ENCODE measurements at regions not wholly inside any gene's neighbourhood (a gene's known extent, or its start where the extent isn't known, plus 50 kb on each side); places are given as distances from the start of the nearest gene placed in this dataset.
"Not testable (repeated sequence)": the region's sequence is repeated elsewhere in the genome, so short reads cannot be mapped to it uniquely, and the experiment has no call there.

DNA sequence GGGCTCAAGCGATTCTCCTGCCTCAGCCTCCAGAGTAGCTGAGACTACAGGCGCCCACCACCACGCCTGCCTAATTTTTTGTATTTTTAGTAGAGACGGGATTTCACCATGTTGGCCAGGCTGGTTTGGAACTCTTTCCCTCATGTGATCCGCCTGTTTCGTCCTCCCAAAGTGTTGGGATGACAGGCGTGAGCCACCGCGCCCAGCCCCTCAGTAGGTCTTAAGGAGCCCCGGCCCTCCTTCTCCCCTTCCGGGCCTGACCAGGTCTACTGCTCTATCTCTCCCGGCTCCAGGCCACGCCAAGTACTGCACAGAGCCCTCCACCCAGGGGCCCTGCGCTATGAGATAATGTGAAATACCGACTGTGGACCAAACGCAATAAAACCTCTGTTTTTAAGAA lies 785.5 kb downstream of the FOXD4L5 start:
- H3K4me1 Mint-ChIP-seq; H3K4me3 Mint-ChIP-seq; H3K36me3 Mint-ChIP-seq; H3K27ac Mint-ChIP-seq; H3K9me3 Mint-ChIP-seq; ATAC-seq; DNase-seq (ENCODE audit: low spot score); CTCF ChIA-PET; POLR2A ChIA-PET: not testable (repeated sequence)
- H3K27me3 Mint-ChIP-seq (ENCODE audit: low read depth): peaks cover 46% of the 10 kb centered on the region

DNA sequence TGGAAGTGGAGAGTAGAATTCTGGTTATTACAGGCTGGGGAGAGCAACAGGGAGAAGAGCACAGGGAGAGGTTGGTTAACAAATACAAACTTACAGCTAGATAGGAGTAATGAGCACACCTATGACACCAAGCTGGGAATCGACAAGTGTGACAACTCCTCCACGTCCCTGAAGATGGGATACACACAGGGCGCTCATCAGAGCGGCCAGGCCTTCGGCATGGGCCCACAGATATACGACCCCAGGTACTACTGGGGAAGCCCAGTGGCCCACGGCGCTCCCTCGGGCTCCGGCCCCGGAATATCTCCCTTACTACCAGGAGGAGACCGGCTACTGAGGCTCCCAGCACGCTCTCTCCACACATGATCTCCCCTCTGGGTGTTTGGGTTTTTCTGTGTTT lies 786.6 kb downstream of the FOXD4L5 start:
- ATAC-seq: 0 out of 2 replicates have a peak, but pooled peaks have one; percentile 30
- not testable (repeated sequence) for H3K36me3 Mint-ChIP-seq

DNA sequence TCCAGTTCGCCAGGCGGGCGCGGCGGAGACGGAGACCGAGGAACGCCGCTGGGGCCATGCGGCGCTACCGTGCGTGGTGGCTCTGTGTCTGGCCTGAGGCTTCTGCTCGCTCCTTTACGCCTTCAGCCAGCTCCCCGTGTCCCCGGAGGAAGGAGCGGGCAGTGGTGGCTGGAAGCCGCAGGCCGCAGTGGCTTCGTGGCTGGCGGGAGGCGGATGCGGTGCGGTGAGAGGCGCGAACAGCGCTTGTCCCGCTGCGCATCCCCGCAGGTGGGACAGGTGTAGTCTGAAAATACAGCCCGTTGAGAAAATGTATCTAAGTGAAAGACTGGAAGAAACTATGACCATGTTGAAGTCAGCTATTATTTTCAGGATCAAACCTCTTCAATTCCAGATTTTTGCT lies 796.5 kb downstream of the FOXD4L5 start:
- H3K36me3 Mint-ChIP-seq; CTCF ChIA-PET; H3K27me3 Mint-ChIP-seq (ENCODE audit: low read depth); ATAC-seq; H3K27ac Mint-ChIP-seq; H3K4me3 Mint-ChIP-seq; POLR2A ChIA-PET; H3K9me3 Mint-ChIP-seq; DNase-seq (ENCODE audit: low spot score); H3K4me1 Mint-ChIP-seq: not testable (repeated sequence)

More for the DNA sequence above, 786.6 kb downstream of the FOXD4L5 start:
- H3K4me1 Mint-ChIP-seq; DNase-seq (ENCODE audit: low spot score); CTCF ChIA-PET; H3K27ac Mint-ChIP-seq; H3K4me3 Mint-ChIP-seq; H3K9me3 Mint-ChIP-seq; POLR2A ChIA-PET: not testable (repeated sequence)
- H3K27me3 Mint-ChIP-seq (ENCODE audit: low read depth): peaks cover 55% of the 10 kb centered on the region

DNA sequence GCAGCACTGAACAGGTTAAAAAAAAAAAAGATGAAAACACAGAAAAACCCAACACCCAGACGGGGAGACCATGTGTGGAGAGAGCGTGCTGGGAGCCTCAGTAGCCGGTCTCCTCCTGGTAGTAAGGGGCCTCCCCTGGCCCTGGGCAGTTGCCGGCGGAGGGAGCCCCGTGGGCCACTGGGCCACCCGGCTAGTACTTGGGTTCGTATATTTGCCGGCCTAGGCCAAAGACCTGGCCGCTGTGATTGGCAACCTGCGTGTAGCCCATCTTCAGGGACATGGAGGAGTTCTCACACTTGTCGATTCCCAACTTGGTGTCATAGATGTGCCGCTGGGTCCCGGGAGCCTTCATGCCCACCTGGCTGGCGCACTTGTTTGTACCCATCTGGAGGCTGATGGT lies 798.9 kb downstream of the FOXD4L5 start:
- H3K27ac Mint-ChIP-seq; POLR2A ChIA-PET; H3K36me3 Mint-ChIP-seq; ATAC-seq; H3K4me1 Mint-ChIP-seq; H3K4me3 Mint-ChIP-seq; CTCF ChIA-PET; H3K9me3 Mint-ChIP-seq; DNase-seq (ENCODE audit: low spot score): not testable (repeated sequence)
- H3K27me3 Mint-ChIP-seq (ENCODE audit: low read depth): peaks cover 12% of the 10 kb centered on the region

DNA sequence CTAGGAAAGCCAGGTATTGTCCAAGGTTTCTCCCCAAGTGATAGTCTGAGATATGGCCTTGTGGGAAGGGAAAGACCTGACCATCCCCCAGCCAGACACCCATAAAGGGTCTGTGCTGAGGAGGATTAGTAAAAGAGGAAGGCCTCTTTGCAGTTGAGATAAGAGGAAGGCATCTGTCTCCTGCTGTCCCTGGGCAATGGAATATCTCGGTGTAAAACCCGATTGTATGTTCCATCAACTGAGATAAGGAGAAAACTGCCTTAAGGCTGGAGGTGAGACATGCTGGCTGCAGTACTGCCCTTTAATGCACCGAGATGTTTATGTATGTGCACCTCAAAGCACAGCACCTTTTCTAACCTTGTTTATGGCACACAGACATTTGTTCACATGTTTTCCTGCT lies 805.9 kb downstream of the FOXD4L5 start:
- H3K4me3 Mint-ChIP-seq; CTCF ChIA-PET; ATAC-seq; H3K4me1 Mint-ChIP-seq; POLR2A ChIA-PET; DNase-seq (ENCODE audit: low spot score); H3K27ac Mint-ChIP-seq; H3K9me3 Mint-ChIP-seq; H3K36me3 Mint-ChIP-seq: not testable (repeated sequence)
- H3K27me3 Mint-ChIP-seq (ENCODE audit: low read depth): peaks cover 15% of the 10 kb centered on the region

DNA sequence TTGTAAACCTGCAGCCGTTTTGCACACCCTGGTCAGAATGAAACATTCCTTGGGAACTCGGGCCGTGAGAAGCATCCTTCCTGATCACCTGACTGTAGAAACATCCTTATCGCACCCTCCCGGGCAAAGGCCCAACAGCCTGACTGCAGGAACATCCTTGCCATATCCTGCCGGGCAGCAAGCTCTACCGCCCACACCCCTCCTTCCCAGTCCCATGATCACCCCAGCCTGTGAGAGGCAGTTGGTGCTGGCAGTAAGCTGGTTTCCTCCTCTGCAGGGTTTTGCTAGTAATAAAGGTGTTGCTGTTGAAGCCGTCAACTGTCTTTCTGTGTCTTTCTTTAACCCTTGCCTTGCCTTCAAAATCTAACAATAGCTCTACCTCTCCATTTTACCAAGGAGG lies 816.1 kb downstream of the FOXD4L5 start:
- DNase-seq (ENCODE audit: low spot score); ATAC-seq; H3K9me3 Mint-ChIP-seq; H3K27me3 Mint-ChIP-seq (ENCODE audit: low read depth); H3K36me3 Mint-ChIP-seq; CTCF ChIA-PET; H3K4me3 Mint-ChIP-seq; H3K4me1 Mint-ChIP-seq; H3K27ac Mint-ChIP-seq; POLR2A ChIA-PET: not testable (repeated sequence)

DNA sequence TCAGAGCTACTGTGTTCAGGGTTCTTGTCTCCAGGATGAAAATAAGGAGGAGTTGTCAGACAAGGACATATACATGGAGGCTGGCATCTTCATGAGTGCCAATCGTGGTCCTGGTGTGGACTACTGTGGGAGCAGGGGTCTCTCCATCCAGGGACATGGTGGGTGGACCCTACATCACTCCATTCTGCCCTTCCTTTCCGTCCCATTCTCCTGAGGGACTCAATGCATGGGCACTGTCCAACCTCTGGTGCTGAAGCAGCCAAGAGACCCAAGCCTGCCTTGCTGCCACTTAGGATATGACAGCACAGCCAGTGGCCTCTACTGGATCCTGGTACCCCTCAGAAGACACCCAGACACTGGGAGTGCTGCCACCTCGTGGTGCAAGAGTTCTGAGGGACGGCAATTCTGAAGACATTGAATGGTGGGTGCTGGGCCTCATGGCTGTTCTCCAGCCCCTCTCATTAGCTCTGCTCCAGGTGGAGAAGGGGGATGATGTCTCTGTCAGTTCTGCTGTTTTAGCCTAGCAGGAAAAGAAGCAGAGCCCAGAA lies 818.9 kb downstream of the FOXD4L5 start:
- peak; percentile 83 for ATAC-seq
- H3K9me3 Mint-ChIP-seq; POLR2A ChIA-PET; H3K27ac Mint-ChIP-seq; DNase-seq (ENCODE audit: low spot score); CTCF ChIA-PET; H3K36me3 Mint-ChIP-seq; H3K27me3 Mint-ChIP-seq (ENCODE audit: low read depth); H3K4me1 Mint-ChIP-seq; H3K4me3 Mint-ChIP-seq: not testable (repeated sequence)

DNA sequence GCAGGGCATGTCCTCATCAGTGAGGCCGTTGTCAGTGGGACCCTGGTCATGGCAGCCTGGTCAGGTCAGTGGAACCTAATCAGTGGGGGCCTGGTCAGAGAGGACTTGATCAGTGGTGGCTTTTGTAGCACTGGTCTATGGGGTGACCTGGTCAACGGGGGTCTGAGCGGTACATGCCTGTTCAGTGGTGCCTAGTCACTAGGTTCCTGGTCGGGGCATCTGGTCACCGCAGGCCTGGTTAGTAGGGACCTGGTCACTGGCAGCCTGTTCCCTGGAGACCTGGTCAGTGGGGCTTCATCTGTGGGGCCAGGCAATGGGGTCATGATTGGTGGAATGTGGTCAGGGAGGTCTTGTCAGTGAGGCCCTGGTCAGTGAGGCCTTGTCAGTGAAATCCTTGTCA lies 823.1 kb downstream of the FOXD4L5 start:
- H3K4me1 Mint-ChIP-seq; H3K36me3 Mint-ChIP-seq; POLR2A ChIA-PET; DNase-seq (ENCODE audit: low spot score); H3K9me3 Mint-ChIP-seq; H3K27me3 Mint-ChIP-seq (ENCODE audit: low read depth); CTCF ChIA-PET; H3K4me3 Mint-ChIP-seq; ATAC-seq; H3K27ac Mint-ChIP-seq: not testable (repeated sequence)

DNA sequence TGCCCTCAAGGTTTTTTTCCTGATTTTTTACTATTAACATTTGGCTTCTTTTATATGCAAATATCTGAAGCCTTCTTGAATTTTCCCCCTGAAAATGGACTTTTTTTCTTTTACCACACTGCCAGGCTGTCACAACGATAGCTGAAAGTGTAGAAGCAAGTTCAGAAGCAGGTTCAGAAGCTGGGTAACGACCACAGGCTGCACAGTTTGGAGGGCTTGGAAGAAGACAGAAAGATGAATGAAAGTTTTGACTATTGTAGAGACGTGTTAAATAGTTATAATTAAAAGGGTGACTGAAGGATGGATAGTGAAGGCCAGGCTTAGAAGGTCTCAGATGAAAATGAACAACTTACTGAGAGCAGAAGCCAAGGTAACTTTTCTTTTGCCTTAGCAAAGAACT lies 826.4 kb downstream of the FOXD4L5 start:
- H3K9me3 Mint-ChIP-seq; H3K27me3 Mint-ChIP-seq (ENCODE audit: low read depth); H3K4me1 Mint-ChIP-seq; DNase-seq (ENCODE audit: low spot score); POLR2A ChIA-PET; H3K4me3 Mint-ChIP-seq; H3K36me3 Mint-ChIP-seq; ATAC-seq; CTCF ChIA-PET; H3K27ac Mint-ChIP-seq: not testable (repeated sequence)

DNA sequence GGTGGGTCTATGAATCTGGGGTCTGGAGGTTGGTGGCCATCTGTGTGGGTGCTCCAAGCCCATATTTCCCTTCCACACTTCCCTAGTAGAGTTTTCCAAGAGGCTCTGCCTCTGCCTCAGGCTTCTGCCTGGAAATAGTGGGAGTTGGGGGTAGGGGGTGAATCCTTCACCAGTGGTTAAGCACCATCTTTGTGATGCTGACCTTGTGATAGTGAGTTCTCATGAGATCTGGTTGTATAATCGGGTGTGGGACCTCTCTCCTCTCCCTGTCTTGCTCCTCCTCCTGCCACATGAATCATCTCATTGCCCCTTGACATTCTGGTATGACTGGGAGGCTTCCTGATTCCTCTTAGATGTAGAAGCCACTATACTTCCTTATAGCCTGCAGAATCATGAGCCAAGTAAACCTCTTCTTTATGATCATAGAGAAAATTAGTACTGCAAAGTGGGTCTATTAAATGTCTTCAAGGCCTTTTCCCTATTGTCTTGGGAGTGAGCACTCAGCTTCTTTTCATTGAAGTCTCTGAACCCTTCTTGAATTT lies 829.8 kb downstream of the FOXD4L5 start:
- CTCF ChIA-PET; ATAC-seq; H3K4me1 Mint-ChIP-seq; H3K27ac Mint-ChIP-seq; POLR2A ChIA-PET; H3K9me3 Mint-ChIP-seq; H3K36me3 Mint-ChIP-seq; DNase-seq (ENCODE audit: low spot score); H3K4me3 Mint-ChIP-seq: not testable (repeated sequence)
- H3K27me3 Mint-ChIP-seq (ENCODE audit: low read depth): peaks cover 19% of the 10 kb centered on the region

DNA sequence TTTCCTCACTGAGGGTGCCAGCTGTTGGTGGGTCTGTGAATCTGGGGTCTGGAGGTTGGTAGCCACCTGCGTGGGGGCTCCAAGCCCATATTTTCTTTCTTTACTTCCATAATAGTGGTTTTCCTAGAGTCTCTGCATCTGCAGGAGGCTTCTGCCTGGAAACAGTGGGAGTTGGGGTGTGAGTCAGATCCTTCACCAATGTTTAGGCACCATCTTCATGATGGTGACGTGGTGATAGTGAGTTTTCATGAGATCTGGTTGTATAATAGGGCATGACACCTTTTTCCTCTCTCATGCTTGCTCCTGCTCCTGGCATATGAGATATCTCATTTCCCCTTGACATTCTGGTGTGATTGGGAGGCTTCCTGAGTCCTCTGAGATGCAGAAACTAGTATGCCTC lies 832.9 kb downstream of the FOXD4L5 start:
- H3K9me3 Mint-ChIP-seq; ATAC-seq; H3K4me3 Mint-ChIP-seq; H3K27ac Mint-ChIP-seq; CTCF ChIA-PET; POLR2A ChIA-PET; H3K4me1 Mint-ChIP-seq; DNase-seq (ENCODE audit: low spot score); H3K36me3 Mint-ChIP-seq: not testable (repeated sequence)
- peaks cover 19% of the 10 kb centered on the region for H3K27me3 Mint-ChIP-seq (ENCODE audit: low read depth)

DNA sequence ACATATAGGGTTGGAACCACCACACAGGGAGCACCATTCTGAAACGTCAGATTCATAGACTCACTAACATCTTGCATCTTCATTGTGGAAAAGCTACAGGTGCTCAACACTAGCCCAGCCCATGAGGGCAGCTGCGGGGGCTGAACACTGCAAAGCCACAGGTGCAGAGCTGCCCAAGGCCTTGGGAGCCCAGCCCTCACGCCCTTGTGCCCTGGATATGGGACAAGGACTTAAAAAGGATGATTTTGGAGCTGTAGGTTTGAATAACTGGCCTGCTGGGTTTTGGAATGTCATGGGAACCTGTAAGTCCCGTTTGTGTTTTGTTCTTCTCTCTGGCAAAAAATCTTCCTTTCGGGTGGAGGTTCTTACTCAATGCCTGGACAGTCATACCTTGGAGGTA lies 834.4 kb downstream of the FOXD4L5 start:
- ATAC-seq; H3K9me3 Mint-ChIP-seq; H3K4me1 Mint-ChIP-seq; H3K4me3 Mint-ChIP-seq; POLR2A ChIA-PET; H3K36me3 Mint-ChIP-seq; CTCF ChIA-PET; H3K27ac Mint-ChIP-seq; DNase-seq (ENCODE audit: low spot score): not testable (repeated sequence)
- H3K27me3 Mint-ChIP-seq (ENCODE audit: low read depth): peaks cover 16% of the 10 kb centered on the region

DNA sequence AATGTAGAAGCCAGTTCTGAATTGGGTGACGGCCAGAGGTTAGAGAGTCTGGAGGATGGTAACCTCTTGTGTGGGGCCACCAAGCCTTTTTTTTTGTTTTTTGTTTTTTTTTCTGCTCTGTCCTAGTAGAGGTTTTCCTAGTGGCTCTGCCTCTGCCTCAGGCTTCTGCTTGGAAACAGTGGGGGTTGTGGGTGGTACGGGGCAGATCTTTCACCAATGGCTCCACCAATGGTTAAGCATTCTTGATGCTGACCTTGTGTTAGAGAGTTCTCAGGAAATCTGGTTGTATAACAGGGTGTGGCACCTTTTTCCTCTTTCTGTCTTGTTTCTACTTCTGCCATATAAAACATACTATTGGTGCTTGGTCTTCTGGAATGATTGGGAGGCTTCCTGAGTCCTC lies 836.0 kb downstream of the FOXD4L5 start:
- ATAC-seq; H3K4me3 Mint-ChIP-seq; H3K4me1 Mint-ChIP-seq; POLR2A ChIA-PET; DNase-seq (ENCODE audit: low spot score); H3K27ac Mint-ChIP-seq; CTCF ChIA-PET; H3K9me3 Mint-ChIP-seq; H3K36me3 Mint-ChIP-seq: not testable (repeated sequence)
- peaks cover 18% of the 10 kb centered on the region for H3K27me3 Mint-ChIP-seq (ENCODE audit: low read depth)
